Osteocyte (in vitro differentiated cells): ENCODE measurements at regions not wholly inside any gene's neighbourhood (a gene's known extent, or its start where the extent isn't known, plus 50 kb on each side); places are given as distances from the start of the nearest gene placed in this dataset.

Source experiments
- DNase-seq: peaks from one replicate; pipeline ENCODE4 v3.0.0; 2021; ENCODE audit warnings: mixed read lengths; ENCODE audit not compliant: unreplicated experiment; ENCODE audit errors: extremely low spot score
- H3K27ac Mint-ChIP-seq: one replicate; pipeline ENCODE4 v1.8.0; 2021; ENCODE audit warnings: mild to moderate bottlenecking, mixed read lengths; ENCODE audit not compliant: unreplicated experiment
- H3K27me3 Mint-ChIP-seq: one replicate; pipeline ENCODE4 v1.8.0; 2021; ENCODE audit warnings: mixed read lengths; ENCODE audit not compliant: unreplicated experiment
- H3K36me3 Mint-ChIP-seq: one replicate; pipeline ENCODE4 v1.8.0; 2021; ENCODE audit warnings: mixed read lengths; ENCODE audit not compliant: unreplicated experiment
- H3K4me1 Mint-ChIP-seq: one replicate; pipeline ENCODE4 v1.8.0; 2021; ENCODE audit warnings: mixed read lengths; ENCODE audit not compliant: unreplicated experiment
- H3K4me3 Mint-ChIP-seq: one replicate; pipeline ENCODE4 v1.8.0; 2021; ENCODE audit warnings: mild to moderate bottlenecking, moderate library complexity, mixed read lengths; ENCODE audit not compliant: unreplicated experiment
- H3K9me3 Mint-ChIP-seq: one replicate; pipeline ENCODE4 v1.8.0; 2021; ENCODE audit warnings: mixed read lengths; ENCODE audit not compliant: unreplicated experiment
- CTCF ChIP-seq: fragments of 200-600 bp; sonication (generic); IDR thresholded peaks from 2 replicates; pipeline ENCODE4 v1.5.0; 2021; ENCODE audit warnings: antibody characterized with exemption, mild to moderate bottlenecking, moderate library complexity

- Mint-ChIP-seq H3K4me3 (no peak overlapping the region), H3K9me3 (no peaks in the 10 kb centered on the region), H3K4me1 (peaks cover 45% of the 10 kb centered on the region), H3K27me3 (no peaks in the 10 kb centered on the region), H3K36me3 (no peaks in the 10 kb centered on the region), H3K27ac (peak overlapping the region; percentile 57)
- DNase-seq = no peak
- TF ChIP-seq CTCF = no peak
Observed at GRCh38 chr3:148601766-148602685, 95.7 kb upstream of the AGTR1 start.

GRCh38 chr3:148604270-148605085 is 93.2 kb upstream of the AGTR1 start:
- TF ChIP-seq CTCF = no peak
- no peak overlapping the region for H3K4me3 Mint-ChIP-seq
- no peak for DNase-seq
- peaks cover 12% of the 10 kb centered on the region for H3K9me3 Mint-ChIP-seq
- H3K27me3 Mint-ChIP-seq = no peaks in the 10 kb centered on the region
- H3K4me1 Mint-ChIP-seq = peaks cover 55% of the 10 kb centered on the region
- H3K27ac Mint-ChIP-seq = no peak overlapping the region
- no peaks in the 10 kb centered on the region for H3K36me3 Mint-ChIP-seq

GRCh38 chr3:148605521-148605920 is 92.2 kb upstream of the AGTR1 start:
- H3K4me3 Mint-ChIP-seq = no peak overlapping the region
- no peak for TF ChIP-seq CTCF
- no peaks in the 10 kb centered on the region for H3K27me3 Mint-ChIP-seq
- peaks cover 55% of the 10 kb centered on the region for H3K4me1 Mint-ChIP-seq
- peaks cover 12% of the 10 kb centered on the region for H3K9me3 Mint-ChIP-seq
- no peak overlapping the region for H3K27ac Mint-ChIP-seq
- DNase-seq = no peak
- no peaks in the 10 kb centered on the region for H3K36me3 Mint-ChIP-seq

GRCh38 chr3:148606979-148607378 is 90.7 kb upstream of the AGTR1 start:
- Mint-ChIP-seq H3K27ac (no peak overlapping the region), H3K4me3 (no peak overlapping the region), H3K9me3 (peaks cover 12% of the 10 kb centered on the region), H3K27me3 (no peaks in the 10 kb centered on the region), H3K36me3 (no peaks in the 10 kb centered on the region), H3K4me1 (peaks cover 49% of the 10 kb centered on the region)
- TF ChIP-seq CTCF = no peak
- DNase-seq = no peak

- DNase-seq = no peak
- no peak overlapping the region for H3K27ac Mint-ChIP-seq
Observed at GRCh38 chr3:148607491-148607890, 90.2 kb upstream of the AGTR1 start.

More at GRCh38 chr3:148607491-148607890, 90.2 kb upstream of the AGTR1 start:
- Mint-ChIP-seq H3K27me3 (no peaks in the 10 kb centered on the region), H3K36me3 (no peaks in the 10 kb centered on the region), H3K9me3 (peaks cover 12% of the 10 kb centered on the region), H3K4me1 (peaks cover 44% of the 10 kb centered on the region), H3K4me3 (no peak overlapping the region)
- no peak for TF ChIP-seq CTCF
